Neural cell (in vitro differentiated cells): ENCODE measurements at regions not wholly inside any gene's neighbourhood (a gene's known extent, or its start where the extent isn't known, plus 50 kb on each side); places are given as distances from the start of the nearest gene placed in this dataset.

Experiments used
- H2AFZ ChIP-seq: fragments of 200-600, 300-800 bp; sonication (generic), shearing (Covaris generic); 2 replicates; pipeline ENCODE4 v1.6.0; 2014; ENCODE audit warnings: low read depth, mild to moderate bottlenecking, antibody characterized with exemption, low read length, moderate library complexity
- H3F3A ChIP-seq: fragments of 200-600 bp; shearing (Covaris generic); 2 replicates; pipeline ENCODE4 v1.6.1; 2016; ENCODE audit warnings: mild to moderate bottlenecking, moderate library complexity, mixed read lengths, antibody characterized with exemption, low read length; ENCODE audit not compliant: insufficient read depth, poor library complexity, severe bottlenecking
- H3K27ac ChIP-seq: fragments of 200-600, 300-800 bp; sonication (generic), shearing (Covaris generic); 2 replicates; pipeline ENCODE4 v1.5.1; 2014; ENCODE audit warnings: mild to moderate bottlenecking, low read length, moderate library complexity
- H3K27me3 ChIP-seq: fragments of 300-800, 200-600 bp; sonication (generic), shearing (Covaris generic); 2 replicates; pipeline ENCODE4 v1.6.0; 2014; ENCODE audit warnings: mild to moderate bottlenecking, low read depth, low read length, moderate library complexity; ENCODE audit not compliant: insufficient read depth
- H3K36me3 ChIP-seq: fragments of 300-800, 200-600 bp; sonication (generic), shearing (Covaris generic); 2 replicates; pipeline ENCODE4 v1.5.1; 2014; ENCODE audit warnings: mild to moderate bottlenecking, antibody characterized with exemption, low read length, moderate library complexity; ENCODE audit not compliant: insufficient read depth
- H3K4me2 ChIP-seq: fragments of 300-800, 200-600 bp; sonication (generic), shearing (Covaris generic); 2 replicates; pipeline ENCODE4 v1.6.0; 2014; ENCODE audit warnings: mild to moderate bottlenecking, low read length
- H3K4me3 ChIP-seq: fragments of 300-800, 200-600 bp; sonication (generic), shearing (Covaris generic); 2 replicates; pipeline ENCODE4 v1.5.1; 2014; ENCODE audit warnings: mild to moderate bottlenecking, low read length, moderate library complexity
- H3K79me2 ChIP-seq: fragments of 200-600 bp; shearing (Covaris generic); replicated peaks from 2 replicates; pipeline ENCODE4 v1.6.0; 2014; ENCODE audit warnings: mild to moderate bottlenecking, low read length, moderate library complexity; ENCODE audit not compliant: insufficient read depth
- H3K9ac ChIP-seq: fragments of 300-800, 200-600 bp; sonication (generic), shearing (Covaris generic); 2 replicates; pipeline ENCODE4 v1.6.1; 2016; ENCODE audit warnings: mild to moderate bottlenecking, low read length, mixed read lengths
- H3K9me2 ChIP-seq: fragments of 200-600 bp; shearing (Covaris generic); 2 replicates; pipeline ENCODE4 v1.6.1; 2016; ENCODE audit warnings: mild to moderate bottlenecking, low read length, mixed read lengths; ENCODE audit not compliant: insufficient read depth
- H3K9me3 ChIP-seq: fragments of 200-600, 300-800 bp; sonication (generic), shearing (Covaris generic); 2 replicates; pipeline ENCODE4 v1.6.1; 2016; ENCODE audit warnings: mild to moderate bottlenecking, mixed run types, low read length, moderate library complexity, mixed read lengths
- H4K20me1 ChIP-seq: fragments of 200-600 bp; shearing (Covaris generic); 2 replicates; pipeline ENCODE4 v1.6.1; 2016; ENCODE audit warnings: mild to moderate bottlenecking, mixed run types; ENCODE audit not compliant: insufficient read depth
- EP300 ChIP-seq: fragments of 450-650 bp; conservative IDR thresholded peaks from 2 replicates; pipeline ENCODE4 v1.6.1; 2014; ENCODE audit warnings: antibody characterized with exemption, mild to moderate bottlenecking, moderate library complexity; ENCODE audit not compliant: poor library complexity, severe bottlenecking
- EZH2 ChIP-seq: fragments of 200-600, 300-800 bp; shearing (Covaris generic), sonication (generic); IDR thresholded peaks from 2 replicates; pipeline ENCODE4 v1.6.1; 2014; ENCODE audit warnings: antibody characterized with exemption, low read length, borderline replicate concordance, mild to moderate bottlenecking; ENCODE audit not compliant: insufficient read depth, poor library complexity, severe bottlenecking
- MXI1 ChIP-seq: fragments of 450-650 bp; conservative IDR thresholded peaks from 2 replicates; pipeline ENCODE4 v1.6.1; 2014; ENCODE audit warnings: antibody characterized with exemption, mild to moderate bottlenecking; ENCODE audit not compliant: poor library complexity, severe bottlenecking
- POLR2AphosphoS5 ChIP-seq: IDR thresholded peaks from 2 replicates; pipeline ENCODE4 v1.6.1; 2012
- RAD21 ChIP-seq: fragments of 450-650 bp; conservative IDR thresholded peaks from 2 replicates; pipeline ENCODE4 v1.6.1; 2014; ENCODE audit warnings: antibody characterized with exemption, mild to moderate bottlenecking, moderate library complexity
- SMC3 ChIP-seq: fragments of 450-650 bp; conservative IDR thresholded peaks from 2 replicates; pipeline ENCODE4 v1.6.1; 2014; ENCODE audit warnings: antibody characterized with exemption, mild to moderate bottlenecking, moderate library complexity; ENCODE audit not compliant: poor library complexity
- TAF1 ChIP-seq: IDR thresholded peaks from 2 replicates; pipeline ENCODE4 v1.6.1; 2012; ENCODE audit warnings: low read depth
- TF ChIP-seq, protein P1 (sequence below): IDR thresholded peaks from 2 replicates; pipeline ENCODE4 v1.6.1; 2012; ENCODE audit warnings: borderline replicate concordance
- TF ChIP-seq, protein P2 (sequence below): fragments of 450-650 bp; IDR thresholded peaks from 2 replicates; pipeline ENCODE4 v1.5.1; 2014; ENCODE audit warnings: antibody characterized with exemption, mild to moderate bottlenecking, moderate library complexity; ENCODE audit not compliant: poor library complexity, severe bottlenecking

DNA sequence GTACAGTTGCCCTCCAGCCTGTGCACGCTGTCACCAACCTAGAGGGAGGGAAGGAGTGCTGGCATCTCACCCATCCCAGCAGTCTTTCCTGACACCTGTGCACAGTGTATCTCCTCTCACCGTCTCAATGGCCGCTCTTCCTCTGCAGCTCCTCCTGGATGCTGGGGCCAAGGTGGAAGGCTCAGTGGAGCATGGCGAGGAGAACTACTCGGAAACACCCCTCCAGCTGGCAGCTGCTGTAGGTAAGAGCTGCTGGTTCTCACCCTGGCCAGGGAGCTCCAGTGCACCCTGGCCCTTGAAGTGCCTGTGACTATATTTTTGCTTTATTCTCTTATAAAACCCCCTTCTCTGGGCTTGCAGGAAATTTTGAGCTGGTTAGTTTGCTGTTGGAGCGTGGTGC, 68.7 kb upstream of the PWP1 start:
- no peak overlapping the region for H3K27ac ChIP-seq
- TF ChIP-seq RAD21 (no peak), SMC3 (no peak), EZH2 (no peak), POLR2AphosphoS5 (no peak)
- TF ChIP-seq, protein P1, sequence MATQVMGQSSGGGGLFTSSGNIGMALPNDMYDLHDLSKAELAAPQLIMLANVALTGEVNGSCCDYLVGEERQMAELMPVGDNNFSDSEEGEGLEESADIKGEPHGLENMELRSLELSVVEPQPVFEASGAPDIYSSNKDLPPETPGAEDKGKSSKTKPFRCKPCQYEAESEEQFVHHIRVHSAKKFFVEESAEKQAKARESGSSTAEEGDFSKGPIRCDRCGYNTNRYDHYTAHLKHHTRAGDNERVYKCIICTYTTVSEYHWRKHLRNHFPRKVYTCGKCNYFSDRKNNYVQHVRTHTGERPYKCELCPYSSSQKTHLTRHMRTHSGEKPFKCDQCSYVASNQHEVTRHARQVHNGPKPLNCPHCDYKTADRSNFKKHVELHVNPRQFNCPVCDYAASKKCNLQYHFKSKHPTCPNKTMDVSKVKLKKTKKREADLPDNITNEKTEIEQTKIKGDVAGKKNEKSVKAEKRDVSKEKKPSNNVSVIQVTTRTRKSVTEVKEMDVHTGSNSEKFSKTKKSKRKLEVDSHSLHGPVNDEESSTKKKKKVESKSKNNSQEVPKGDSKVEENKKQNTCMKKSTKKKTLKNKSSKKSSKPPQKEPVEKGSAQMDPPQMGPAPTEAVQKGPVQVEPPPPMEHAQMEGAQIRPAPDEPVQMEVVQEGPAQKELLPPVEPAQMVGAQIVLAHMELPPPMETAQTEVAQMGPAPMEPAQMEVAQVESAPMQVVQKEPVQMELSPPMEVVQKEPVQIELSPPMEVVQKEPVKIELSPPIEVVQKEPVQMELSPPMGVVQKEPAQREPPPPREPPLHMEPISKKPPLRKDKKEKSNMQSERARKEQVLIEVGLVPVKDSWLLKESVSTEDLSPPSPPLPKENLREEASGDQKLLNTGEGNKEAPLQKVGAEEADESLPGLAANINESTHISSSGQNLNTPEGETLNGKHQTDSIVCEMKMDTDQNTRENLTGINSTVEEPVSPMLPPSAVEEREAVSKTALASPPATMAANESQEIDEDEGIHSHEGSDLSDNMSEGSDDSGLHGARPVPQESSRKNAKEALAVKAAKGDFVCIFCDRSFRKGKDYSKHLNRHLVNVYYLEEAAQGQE, result no peak
- no peak overlapping the region for H2AFZ ChIP-seq
- H3F3A ChIP-seq, result no peaks in the 10 kb centered on the region
- no peaks in the 10 kb centered on the region for H4K20me1 ChIP-seq
- H3K4me2 ChIP-seq, result no peak overlapping the region
- no peak overlapping the region for H3K9ac ChIP-seq
- H3K9me3 ChIP-seq, result no peaks in the 10 kb centered on the region
- no peak overlapping the region for H3K4me3 ChIP-seq
- H3K36me3 ChIP-seq, result no peaks in the 10 kb centered on the region
- H3K27me3 ChIP-seq, result no peaks in the 10 kb centered on the region
- H3K79me2 ChIP-seq, result no peaks in the 10 kb centered on the region
- H3K9me2 ChIP-seq, result no peaks in the 10 kb centered on the region

- Histone ChIP-seq H3K36me3 (no peaks in the 10 kb centered on the region), H3K27me3 (no peaks in the 10 kb centered on the region), H3K79me2 (no peaks in the 10 kb centered on the region), H2AFZ (no peak overlapping the region), H3K9ac (no peak overlapping the region), H3K9me2 (no peaks in the 10 kb centered on the region), H3K4me2 (no peak overlapping the region), H3F3A (no peaks in the 10 kb centered on the region), H4K20me1 (no peaks in the 10 kb centered on the region), H3K9me3 (no peaks in the 10 kb centered on the region), H3K4me3 (no peak overlapping the region), H3K27ac (no peak overlapping the region)
- TF ChIP-seq POLR2AphosphoS5 (no peak), EP300 (no peak), RAD21 (no peak), EZH2 (no peak), SMC3 (no peak), TAF1 (no peak), MXI1 (no peak)
- TF ChIP-seq, protein P1, result no peak
- TF ChIP-seq, protein P2, sequence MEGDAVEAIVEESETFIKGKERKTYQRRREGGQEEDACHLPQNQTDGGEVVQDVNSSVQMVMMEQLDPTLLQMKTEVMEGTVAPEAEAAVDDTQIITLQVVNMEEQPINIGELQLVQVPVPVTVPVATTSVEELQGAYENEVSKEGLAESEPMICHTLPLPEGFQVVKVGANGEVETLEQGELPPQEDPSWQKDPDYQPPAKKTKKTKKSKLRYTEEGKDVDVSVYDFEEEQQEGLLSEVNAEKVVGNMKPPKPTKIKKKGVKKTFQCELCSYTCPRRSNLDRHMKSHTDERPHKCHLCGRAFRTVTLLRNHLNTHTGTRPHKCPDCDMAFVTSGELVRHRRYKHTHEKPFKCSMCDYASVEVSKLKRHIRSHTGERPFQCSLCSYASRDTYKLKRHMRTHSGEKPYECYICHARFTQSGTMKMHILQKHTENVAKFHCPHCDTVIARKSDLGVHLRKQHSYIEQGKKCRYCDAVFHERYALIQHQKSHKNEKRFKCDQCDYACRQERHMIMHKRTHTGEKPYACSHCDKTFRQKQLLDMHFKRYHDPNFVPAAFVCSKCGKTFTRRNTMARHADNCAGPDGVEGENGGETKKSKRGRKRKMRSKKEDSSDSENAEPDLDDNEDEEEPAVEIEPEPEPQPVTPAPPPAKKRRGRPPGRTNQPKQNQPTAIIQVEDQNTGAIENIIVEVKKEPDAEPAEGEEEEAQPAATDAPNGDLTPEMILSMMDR, result no peak
Observed at GRCh38 chr12:107618106-107618505, 67.5 kb upstream of the PWP1 start.
